LHCN-M2 (cell line): ENCODE measurements at regions not wholly inside any gene's neighbourhood (a gene's known extent, or its start where the extent isn't known, plus 50 kb on each side); places are given as distances from the start of the nearest gene placed in this dataset.

ENCODE experiments used
- DNase-seq: peaks from one replicate; pipeline ENCODE4 v3.0.0-alpha.2; 2012; ENCODE audit warnings: low read depth

DNA sequence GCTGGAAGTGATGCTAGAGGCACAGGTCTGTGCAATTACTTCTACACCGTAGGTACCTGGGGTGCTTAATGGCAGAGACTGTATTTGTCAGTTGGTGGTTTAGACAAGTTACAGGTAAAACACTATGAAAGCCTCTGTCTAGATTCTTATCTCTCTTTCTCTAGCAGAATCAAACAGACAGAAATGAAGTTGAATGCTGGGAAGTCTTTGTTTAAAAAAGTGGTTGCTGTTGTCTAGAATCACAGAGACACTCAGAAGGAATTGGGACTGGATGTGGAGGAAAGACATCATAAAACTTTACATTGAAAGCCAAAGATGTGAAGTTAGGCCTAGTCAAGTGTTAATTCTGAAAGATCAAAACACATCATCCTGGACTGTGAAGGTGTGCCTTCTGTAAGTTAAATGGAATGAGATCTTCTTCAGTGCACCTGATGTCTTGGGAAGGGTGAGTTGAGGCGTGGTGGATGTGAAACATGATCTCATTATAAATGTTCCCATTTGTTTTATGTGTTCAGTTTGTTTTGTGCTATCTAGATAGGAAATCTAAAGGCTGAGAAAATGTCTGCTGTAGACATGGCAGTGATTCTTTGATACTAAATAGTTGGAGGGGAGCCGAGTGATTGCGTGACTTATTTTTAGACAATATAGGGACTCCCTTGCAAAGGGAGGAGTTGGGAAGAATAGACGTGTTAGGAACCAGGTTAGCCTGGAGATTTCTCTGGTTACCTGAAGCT is 290.2 kb downstream of the SOX4 start:
- no peak for DNase-seq

DNA sequence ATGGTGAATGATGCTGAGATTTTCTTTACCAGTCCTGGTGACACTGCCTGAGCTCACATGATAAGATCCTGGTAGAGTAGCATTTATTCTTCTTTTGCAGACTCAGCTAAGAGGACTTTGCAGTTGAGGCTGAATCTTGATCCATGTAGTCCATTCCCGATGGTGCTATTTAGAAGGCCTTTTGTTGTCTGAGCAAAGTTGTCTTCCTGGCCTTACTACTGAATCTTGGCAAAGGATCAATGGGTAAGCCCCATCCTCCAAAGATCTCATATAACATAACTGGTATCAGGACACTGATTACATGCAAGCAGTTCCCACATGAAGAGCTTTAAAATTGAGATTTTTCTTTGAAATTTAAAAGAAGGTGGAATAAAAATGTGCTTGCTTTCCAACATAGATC is 291.6 kb downstream of the SOX4 start:
- DNase-seq, result no peak

DNA sequence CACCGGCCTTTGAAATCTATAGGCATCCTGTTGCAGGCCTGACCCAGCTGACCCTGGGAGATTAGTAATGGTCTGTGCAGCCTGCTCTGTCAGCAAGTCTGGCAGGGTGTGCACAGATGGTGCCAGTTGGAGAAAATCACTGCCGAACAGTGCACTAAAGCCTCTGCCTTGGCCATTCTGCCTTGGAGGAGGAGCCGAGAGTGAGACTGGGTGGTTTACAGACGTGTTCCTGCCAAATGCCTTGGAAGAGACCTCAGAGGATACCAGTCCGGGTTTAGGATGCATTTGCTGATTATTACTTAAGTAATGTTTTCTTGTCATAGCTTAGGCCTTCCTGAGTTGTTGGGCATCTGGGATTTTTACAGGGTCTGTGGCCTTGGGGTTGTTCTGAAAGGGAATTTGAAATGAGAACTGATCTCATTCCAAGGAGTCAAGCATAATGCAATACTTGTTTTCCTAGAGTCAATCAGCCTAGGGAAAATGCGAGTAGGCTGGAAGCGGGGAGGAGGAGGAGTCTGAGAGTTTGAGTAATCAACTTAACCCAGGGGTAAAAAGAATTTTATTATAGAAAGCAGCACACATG is 292.1 kb downstream of the SOX4 start:
- DNase-seq, result peak; percentile 90

DNA sequence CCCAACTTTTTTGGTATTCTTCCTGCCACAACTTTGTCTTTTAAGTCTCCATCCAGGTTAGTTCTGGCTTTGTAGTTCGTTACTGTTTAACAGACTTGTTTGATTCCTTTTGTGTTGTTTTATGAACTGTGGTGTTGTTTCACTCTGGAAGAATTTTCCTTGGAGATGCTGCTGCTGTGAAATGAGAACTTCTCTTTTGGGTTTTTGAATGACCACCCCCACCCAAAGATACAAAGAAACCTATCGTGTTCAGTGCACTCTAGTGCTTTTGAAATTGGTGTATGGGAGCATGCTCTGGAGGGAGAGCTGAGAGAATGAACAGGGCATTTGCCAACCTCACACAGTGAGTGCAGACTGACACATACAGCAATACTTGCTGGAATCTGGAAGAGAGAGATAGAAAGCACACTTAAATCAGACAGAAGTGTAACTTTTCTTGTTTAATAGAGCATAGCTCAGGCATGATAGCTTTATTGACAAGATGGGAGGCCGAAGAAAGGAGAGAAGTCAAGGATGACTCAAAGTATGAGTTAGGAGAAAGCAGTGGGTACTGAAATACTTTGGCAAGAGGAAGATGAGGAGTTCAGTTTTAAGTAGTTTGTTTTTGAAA is 293.1 kb downstream of the SOX4 start:
- peak; percentile 26 for DNase-seq

DNA sequence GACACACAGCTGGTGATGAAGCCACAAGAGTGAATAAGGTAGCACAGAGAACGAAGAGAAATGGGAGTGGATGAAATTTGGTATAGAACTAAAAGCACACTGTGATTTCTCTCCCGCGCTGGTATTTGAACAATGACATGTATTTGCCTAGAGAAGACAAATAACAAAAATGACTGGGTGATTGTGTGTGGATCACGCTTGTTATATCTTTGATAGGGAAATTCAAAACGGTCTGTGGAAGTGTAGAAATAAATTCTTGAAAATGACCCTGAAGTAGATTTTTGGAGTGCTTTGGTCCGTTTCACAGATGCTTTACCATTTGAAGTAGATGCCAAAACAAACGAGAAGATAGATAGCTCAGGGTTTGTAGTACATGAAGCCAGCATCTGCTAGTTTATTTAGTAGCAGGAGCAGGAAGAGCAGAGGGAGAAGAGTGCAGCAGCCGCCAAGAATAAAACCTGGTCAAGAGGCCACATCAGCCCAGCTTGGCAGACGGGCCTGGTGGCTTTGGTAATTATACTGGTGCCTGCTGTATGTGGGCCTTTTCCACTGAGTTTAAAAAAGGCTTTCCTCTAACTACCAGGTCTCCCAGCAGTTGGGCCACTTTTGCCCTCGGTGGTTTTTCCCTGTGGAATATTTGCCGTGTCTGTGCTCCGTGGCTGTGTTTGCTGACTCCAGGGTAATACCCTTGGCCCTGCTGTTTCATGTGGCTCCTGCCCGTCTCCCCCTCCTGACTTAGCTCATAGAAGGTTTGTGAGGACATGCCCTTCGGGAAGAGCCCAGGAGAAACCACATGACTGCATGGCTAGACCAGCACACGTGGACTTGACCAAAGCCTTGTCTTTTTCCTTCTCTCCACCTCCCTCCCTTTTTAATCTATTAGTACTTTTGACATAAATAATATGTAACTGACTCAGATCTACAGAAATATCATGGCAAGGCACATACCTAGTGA is 294.0 kb downstream of the SOX4 start:
- peak; percentile 7 for DNase-seq

GRCh38 chr6:21891080-21891479 is 297.5 kb downstream of the SOX4 start:
- DNase-seq, result no peak

GRCh38 chr6:21893793-21894192 is 300.2 kb downstream of the SOX4 start:
- DNase-seq, result peak; percentile 7

GRCh38 chr6:21895555-21895954 is 302.0 kb downstream of the SOX4 start:
- DNase-seq, result no peak

- DNase-seq, result peak; percentile 72
Measured at GRCh38 chr6:21898107-21898796, 304.7 kb downstream of the SOX4 start.

DNA sequence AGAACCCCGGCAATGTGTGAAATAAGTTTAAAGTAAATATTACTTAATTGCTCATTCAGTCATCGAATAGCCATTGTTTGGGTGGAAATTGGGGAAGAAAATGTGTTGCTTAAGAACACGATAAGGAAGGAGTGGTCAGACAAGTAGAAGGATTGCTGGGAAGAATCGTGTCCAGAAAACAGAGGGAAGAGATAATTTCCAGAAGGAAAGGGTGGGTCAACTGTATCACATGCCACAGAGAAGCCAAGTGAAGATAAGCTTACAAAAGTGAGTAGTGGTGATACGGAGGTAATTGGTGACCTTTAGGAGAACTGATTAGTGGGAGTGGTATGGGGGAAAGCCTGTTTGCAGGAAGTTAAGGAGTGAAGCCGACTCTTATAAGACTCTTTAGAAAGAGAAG is 306.2 kb downstream of the SOX4 start:
- DNase-seq, result no peak

DNA sequence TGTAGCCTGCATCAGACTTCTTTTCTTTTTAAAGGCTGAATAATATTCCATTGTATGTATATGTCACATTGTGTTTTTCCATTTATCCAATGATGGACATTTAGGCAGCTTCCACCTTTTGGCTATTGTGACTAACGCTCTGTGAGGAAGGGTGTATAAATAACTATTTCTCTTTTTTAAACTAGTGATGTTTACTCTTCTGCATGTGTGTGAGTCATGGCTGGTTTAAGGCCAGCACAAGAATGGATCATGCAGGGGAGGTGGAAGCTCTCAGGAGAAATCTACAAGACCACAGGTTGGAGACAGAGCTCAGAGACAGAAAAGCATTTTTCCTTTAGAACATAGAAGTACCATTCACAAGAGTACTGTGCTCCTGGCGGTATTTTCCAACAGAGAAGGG is 307.2 kb downstream of the SOX4 start:
- peak; percentile 80 for DNase-seq

- DNase-seq, result no peak
Measured at GRCh38 chr6:21902628-21903169, 309.1 kb downstream of the SOX4 start.

DNA sequence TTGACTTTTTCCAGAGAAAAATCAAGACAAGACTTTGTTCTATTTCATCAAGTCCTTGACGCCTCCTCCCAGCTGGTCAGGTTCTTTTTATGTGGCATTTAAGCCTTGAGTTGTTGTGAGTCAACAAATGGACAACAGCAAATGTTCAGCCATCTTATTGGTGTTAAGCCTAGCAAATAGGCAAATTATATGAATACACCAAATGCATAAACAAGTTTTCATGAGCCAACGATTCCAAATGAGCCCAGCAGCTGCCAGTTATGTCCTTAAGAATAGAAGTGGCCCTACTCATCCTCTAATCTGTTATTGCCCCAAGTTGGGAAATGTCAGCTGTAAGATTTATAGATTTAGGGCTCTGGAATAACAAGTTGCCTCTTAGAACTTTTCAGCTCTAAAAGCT is 312.0 kb downstream of the SOX4 start:
- peak; percentile 70 for DNase-seq

- DNase-seq, result no peak
Measured at GRCh38 chr6:21906826-21907225, 313.3 kb downstream of the SOX4 start.

DNA sequence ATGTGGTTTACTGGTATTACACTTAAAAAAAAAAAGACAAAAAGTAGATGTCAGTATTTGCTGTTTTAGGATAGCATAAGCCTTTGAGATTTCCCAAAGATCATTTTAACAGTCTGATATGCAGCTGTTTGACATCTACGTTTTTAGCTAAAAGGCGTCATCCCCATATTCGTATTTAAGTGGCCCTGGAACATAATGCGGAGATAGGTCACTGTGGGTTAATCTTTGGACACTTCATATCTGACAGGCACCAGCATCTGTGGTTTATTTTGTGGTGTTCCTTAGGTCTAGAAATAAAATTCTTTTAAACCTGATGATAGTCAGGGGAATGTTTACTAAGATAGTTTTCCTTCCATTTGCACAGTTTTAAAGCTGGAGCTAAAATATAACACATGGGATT is 313.7 kb downstream of the SOX4 start:
- peak; percentile 91 for DNase-seq

- DNase-seq, result peak; percentile 33
Measured at GRCh38 chr6:21908161-21908848, 314.8 kb downstream of the SOX4 start.

DNA sequence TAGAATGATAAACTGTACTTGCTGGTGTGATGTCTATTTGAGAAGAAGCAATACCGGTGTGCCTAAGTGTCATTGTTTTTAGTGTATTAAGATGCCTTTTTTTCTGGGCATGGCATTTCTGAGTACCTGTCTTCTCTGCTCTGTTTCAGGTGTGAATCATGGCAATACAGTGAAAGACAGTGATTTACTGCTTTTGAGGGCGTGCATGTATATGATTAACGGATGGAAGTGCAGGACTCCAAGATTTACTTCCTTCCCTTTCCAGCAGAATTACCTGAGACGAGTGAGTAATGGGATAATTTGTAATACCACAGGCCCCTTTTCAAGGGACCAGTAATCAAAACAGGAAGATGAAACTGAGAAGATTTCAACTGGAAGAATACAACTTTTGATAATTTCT is 315.8 kb downstream of the SOX4 start:
- DNase-seq, result no peak

DNA sequence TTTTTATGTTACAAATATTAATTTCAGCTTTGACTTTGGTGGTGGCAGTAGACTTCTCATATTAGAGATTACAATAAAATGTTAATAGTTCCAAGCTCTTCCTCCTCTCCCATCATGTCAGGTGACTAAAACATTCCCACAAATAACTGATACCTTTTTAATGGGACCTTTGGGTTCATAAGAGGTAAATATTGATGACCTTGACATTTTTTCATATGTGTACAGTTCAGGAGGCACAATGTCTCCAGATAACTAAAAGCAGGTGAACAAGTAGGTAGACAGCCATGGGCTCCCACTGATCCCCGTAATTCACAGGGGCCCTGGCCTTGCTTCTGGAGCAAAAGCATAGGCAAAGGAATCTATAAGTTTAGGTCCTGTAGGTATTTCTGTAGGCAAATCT is 317.7 kb downstream of the SOX4 start:
- DNase-seq, result no peak

DNA sequence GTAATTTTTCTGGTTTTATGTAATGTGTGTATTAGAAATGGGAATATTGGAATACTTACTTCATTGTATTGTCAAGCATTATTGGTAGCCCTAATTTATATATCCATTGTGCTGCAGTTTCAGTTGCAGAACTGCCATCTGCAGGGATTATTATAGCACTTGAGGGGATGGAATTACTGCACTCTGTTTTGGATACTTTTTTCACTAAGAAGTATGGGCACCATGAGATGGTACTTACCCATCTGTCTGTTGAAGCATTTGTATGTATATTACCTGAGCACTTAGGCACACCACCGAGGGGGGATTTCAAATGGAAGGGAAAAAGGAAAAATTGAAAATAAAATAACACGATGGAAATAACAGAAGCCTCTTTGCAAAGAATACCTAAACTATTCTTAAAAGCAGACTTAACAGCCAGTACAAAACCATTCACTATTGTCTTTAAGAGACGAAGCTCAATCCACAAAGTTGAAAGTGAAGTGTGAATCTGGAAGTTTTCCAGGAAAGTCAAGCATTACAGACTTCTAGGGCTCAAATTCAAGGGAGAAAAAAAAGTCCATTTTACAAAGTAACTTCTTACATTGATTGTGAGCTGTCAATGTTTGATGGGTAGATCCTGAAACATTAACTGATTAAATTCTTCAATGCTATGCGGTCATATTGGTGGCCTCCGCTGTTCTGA is 318.7 kb downstream of the SOX4 start:
- DNase-seq, result no peak
